HepG2 (cell line): ENCODE measurements at regions not wholly inside any gene's neighbourhood (a gene's known extent, or its start where the extent isn't known, plus 50 kb on each side); places are given as distances from the start of the nearest gene placed in this dataset.
A peak's percentile ranks its signal among the peaks of the same experiment; 100 is the strongest.

Experiments
- ATAC-seq: fragments of 200-7000 bp; cut with Tn5 transposase; 3 replicates; pipeline ENCODE4 v1.9.1; 2020; ENCODE audit warnings: mild to moderate bottlenecking, moderate library complexity
- BruUV-seq: library from RNA; stranded (reverse); fragments of 400-500 nt; replicated peaks from 2 replicates; lab custom pipeline; 2021; lab: Mats Ljungman, UMichigan
- CTCF ChIA-PET: fragments of 300-600 bp; formaldehyde crosslinking; extraction: SDS; loops from one replicate; lab custom pipeline; 2021; ENCODE audit warnings: low total read pairs, inconsistent platforms, low intra/inter-chr PET ratio; lab: Yijun Ruan, JAX
- POLR2A ChIA-PET: fragments of 350-600 bp; sonication (Branson Sonifier 250); formaldehyde crosslinking; loops from one replicate; lab custom pipeline; 2020; ENCODE audit warnings: antibody characterized with exemption, inconsistent platforms; lab: Yijun Ruan, JAX
- DNase-seq: peaks from one replicate; pipeline ENCODE4 v3.0.0-alpha.2; 2015; ENCODE audit warnings: low spot score
- FAIRE-seq: peaks from 3 replicates; lab custom pipeline; 2011; peaks lifted over from hg19 to GRCh38; lab: Jason Lieb, UNC
- H2AFZ ChIP-seq: one replicate; pipeline ENCODE4 v1.6.1; 2011; ENCODE audit warnings: low read length, inconsistent platforms
- H3K27ac ChIP-seq: fragments of 300-600 bp; 3 replicates; pipeline ENCODE4 v1.8.0; 2011; ENCODE audit warnings: mixed run types, mild to moderate bottlenecking, mixed read lengths, low read length, inconsistent platforms; ENCODE audit not compliant: insufficient read depth; ENCODE audit errors: extremely low read length
- H3K27me3 ChIP-seq, 2 experiments: fragments of 200-600 bp in 1 of 2; 2 replicates in 1 of 2; 3 replicates in 1 of 2; pipeline versions ENCODE4 v1.6.0 to v1.8.0; 2011; ENCODE audit warnings: low read length in 2 of 2, mild to moderate bottlenecking in 2 of 2, moderate library complexity in 2 of 2, inconsistent platforms in 1 of 2; ENCODE audit not compliant: insufficient read depth in 2 of 2, control insufficient read depth in 1 of 2
- H3K36me3 ChIP-seq, 2 experiments: fragments of 200-600 bp in 1 of 2; replicated peaks in 1 of 2; 2 replicates in 1 of 2; 3 replicates in 1 of 2; pipeline versions ENCODE4 v1.5.1 to v1.8.0; 2011; ENCODE audit warnings: low read length in 2 of 2, inconsistent platforms in 1 of 2; ENCODE audit not compliant: insufficient read depth in 2 of 2, control insufficient read depth in 1 of 2
- H3K4me1 ChIP-seq: 2 replicates; pipeline ENCODE4 v1.5.1; 2012; ENCODE audit warnings: low read length, inconsistent platforms; ENCODE audit not compliant: insufficient read depth
- H3K4me2 ChIP-seq: 2 replicates; pipeline ENCODE4 v1.6.0; 2011; ENCODE audit warnings: low read depth, low read length, inconsistent platforms
- H3K4me3 ChIP-seq, 3 experiments: fragments of 200-600 bp in 1 of 3; sonication (generic), shearing (Covaris generic) in 1 of 3; replicated peaks in 1 of 3; 2 replicates each; pipeline ENCODE4 v1.5.1; 2011 to 2016; ENCODE audit warnings: low read length in 3 of 3, inconsistent platforms in 2 of 3, low read depth in 2 of 3, mild to moderate bottlenecking in 2 of 3, control low read depth in 1 of 3, mixed read lengths in 1 of 3; ENCODE audit not compliant: insufficient read depth in 1 of 3
- H3K79me2 ChIP-seq: one replicate; pipeline ENCODE4 v1.6.1; 2011; ENCODE audit warnings: low read length, inconsistent platforms; ENCODE audit not compliant: insufficient read depth
- H3K9ac ChIP-seq: 2 replicates; pipeline ENCODE4 v1.6.0; 2011; ENCODE audit warnings: mild to moderate bottlenecking, low read depth, low read length, inconsistent platforms; ENCODE audit not compliant: insufficient read depth
- H3K9me3 ChIP-seq: 2 replicates; pipeline ENCODE4 v1.5.1; 2012; ENCODE audit warnings: mild to moderate bottlenecking, low read length
- H4K20me1 ChIP-seq: 2 replicates; pipeline ENCODE4 v1.6.0; 2011; ENCODE audit warnings: inconsistent platforms, mild to moderate bottlenecking, low read length, moderate library complexity; ENCODE audit not compliant: insufficient read depth
- ADNP ChIP-seq: sonication (generic); formaldehyde crosslinking; IDR thresholded peaks from 2 replicates; pipeline ENCODE4 v1.4.0; 2020; ENCODE audit warnings: missing genetic modification reagents
- CHD4 ChIP-seq: fragments of 200-600 bp; sonication (generic); IDR thresholded peaks from 2 replicates; pipeline ENCODE4 v1.7.0; 2017; ENCODE audit warnings: mild to moderate bottlenecking, low read length, borderline replicate concordance
- DZIP1 ChIP-seq: sonication (generic); formaldehyde crosslinking; IDR thresholded peaks from 2 replicates; pipeline ENCODE4 v1.5.0; 2020; ENCODE audit warnings: mild to moderate bottlenecking, missing genetic modification reagents
- ELF3 ChIP-seq: IDR thresholded peaks from 2 replicates; pipeline ENCODE4 v1.6.1; 2016; ENCODE audit warnings: missing genetic modification reagents, missing compliant biosample characterization
- ETS1 ChIP-seq: sonication (generic); formaldehyde crosslinking; IDR thresholded peaks from 2 replicates; pipeline ENCODE4 v1.4.0; 2020; ENCODE audit warnings: missing genetic modification reagents
- NFAT5 ChIP-seq: sonication (generic); formaldehyde crosslinking; IDR thresholded peaks from 2 replicates; pipeline ENCODE4 v1.4.0; 2020; ENCODE audit warnings: missing genetic modification reagents
- NFE2L2 ChIP-seq: fragments of 150-350 bp; IDR thresholded peaks from 2 replicates; pipeline ENCODE4 v1.6.1; 2014; ENCODE audit warnings: low read length
- RCOR2 ChIP-seq: IDR thresholded peaks from 2 replicates; pipeline ENCODE4 v1.6.1; 2016; ENCODE audit warnings: missing biosample characterization, missing genetic modification reagents
- STAG1 ChIP-seq: sonication (generic); formaldehyde crosslinking; IDR thresholded peaks from 2 replicates; pipeline ENCODE4 v1.4.0; 2020; ENCODE audit warnings: missing genetic modification reagents
- TBL1XR1 ChIP-seq: fragments of 150-350 bp; IDR thresholded peaks from 2 replicates; pipeline ENCODE4 v1.6.1; 2014; ENCODE audit warnings: borderline replicate concordance, low read length; ENCODE audit not compliant: partially characterized antibody
- ZBTB21 ChIP-seq: sonication (generic); formaldehyde crosslinking; IDR thresholded peaks from 2 replicates; pipeline ENCODE4 v1.4.0; 2020; ENCODE audit warnings: missing genetic modification reagents
- ZFP36 ChIP-seq: fragments of 150-350 bp; IDR thresholded peaks from 2 replicates; pipeline ENCODE4 v1.6.1; 2018; ENCODE audit warnings: borderline replicate concordance, low read length, low read depth; ENCODE audit not compliant: partially characterized antibody
- ZMYM3 ChIP-seq: sonication (generic); formaldehyde crosslinking; IDR thresholded peaks from 2 replicates; pipeline ENCODE4 v1.5.1; 2020; ENCODE audit warnings: mild to moderate bottlenecking, missing genetic modification reagents
- ZNF629 ChIP-seq: sonication (generic); formaldehyde crosslinking; conservative IDR thresholded peaks from 2 replicates; pipeline ENCODE4 v1.5.0; 2020; ENCODE audit warnings: missing genetic modification reagents
- ZNF777 ChIP-seq: sonication (generic); formaldehyde crosslinking; IDR thresholded peaks from 2 replicates; pipeline ENCODE4 v1.4.0; 2020; ENCODE audit warnings: missing genetic modification reagents
- WGBS: methylation state at CpG from one replicate; pipeline ENCODE4 v1.1.6; 2017; ENCODE audit warnings: low lambda C conversion rate; 5-methylcytosine and 5-hydroxymethylcytosine counted together
- in situ Hi-C: cut with HindIII; loops from 2 replicates; pipeline ENCODE4 v1.10.0; 2017; ENCODE audit warnings: low pct_unique_long_range_greater_than_20kb; ENCODE audit not compliant: extremely low pct_ligation_motif_present
- intact Hi-C: fragments of 100-400 bp; cut with micrococcal nuclease; formaldehyde crosslinking; loops from one replicate; pipeline ENCODE4 v1.10.0; 2022; ENCODE audit not compliant: unreplicated experiment

GRCh38 chr1:58904299-58905125 is 120.7 kb upstream of the JUN start (continued):
- TF ChIP-seq DZIP1 (CRISPR knock-in tag) (no peak), CHD4 (peak; percentile 91; the same call in 1 of the 2 replicates), ELF3 (CRISPR knock-in tag) (0 out of 2 replicates have a peak, but pooled peaks have one; percentile 1), ZNF629 (peak; percentile 98), ZBTB21 (CRISPR knock-in tag) (no peak), ZFP36 (peak; percentile 20), RCOR2 (CRISPR knock-in tag) (peak; percentile 89; the same call in 1 of the 2 replicates), TBL1XR1 (no peak), ZMYM3 (CRISPR knock-in tag) (peak; percentile 86; the same call in 1 of the 2 replicates), ADNP (CRISPR knock-in tag) (peak; percentile 73; the same call in 1 of the 2 replicates)

- in situ Hi-C loops = no loop called here
- BruUV-seq = no TSS peak
- WGBS = 88% methylated on average over 3 of the region's 3 CpGs
- DNase-seq (no peak), ATAC-seq (no peak), FAIRE-seq (no peak)
- ChIA-PET CTCF (no interaction called here), POLR2A (no interaction called here)
- H3K27ac ChIP-seq = no peak overlapping the region
- no peaks in the 10 kb centered on the region for H3K36me3 ChIP-seq
- H3K9me3 ChIP-seq = no peaks in the 10 kb centered on the region
- H3K9ac ChIP-seq = no peak overlapping the region
- intact Hi-C loops = loop anchor here (10.0 kb wide), 1 partner anchor 150 kb away; no protein-coding TSS in a partner anchor
- H4K20me1 ChIP-seq = no peaks in the 10 kb centered on the region
- H3K4me3 ChIP-seq = no peak overlapping the region
- H2AFZ ChIP-seq = no peak overlapping the region
- peaks cover 65% of the 10 kb centered on the region for H3K4me1 ChIP-seq
- H3K27me3 ChIP-seq = no peaks in the 10 kb centered on the region
- H3K4me2 ChIP-seq = no peak overlapping the region
- no peak for TF ChIP-seq NFE2L2
- TF ChIP-seq ETS1 (CRISPR knock-in tag) = no peak
- TF ChIP-seq STAG1 (CRISPR knock-in tag) = no peak
- no peak for TF ChIP-seq NFAT5 (CRISPR knock-in tag)
- TF ChIP-seq ZNF777 (CRISPR knock-in tag) = no peak
- no peaks in the 10 kb centered on the region for H3K79me2 ChIP-seq
Measured at GRCh38 chr1:58905126-58905490, 121.3 kb upstream of the JUN start.
